Neural cell (in vitro differentiated cells): ENCODE measurements at regions not wholly inside any gene's neighbourhood (a gene's known extent, or its start where the extent isn't known, plus 50 kb on each side); places are given as distances from the start of the nearest gene placed in this dataset.

Experiments
- H2AFZ ChIP-seq: fragments of 200-600, 300-800 bp; sonication (generic), shearing (Covaris generic); 2 replicates; pipeline ENCODE4 v1.6.0; 2014; ENCODE audit warnings: low read depth, mild to moderate bottlenecking, antibody characterized with exemption, low read length, moderate library complexity
- H3F3A ChIP-seq: fragments of 200-600 bp; shearing (Covaris generic); 2 replicates; pipeline ENCODE4 v1.6.1; 2016; ENCODE audit warnings: mild to moderate bottlenecking, moderate library complexity, mixed read lengths, antibody characterized with exemption, low read length; ENCODE audit not compliant: insufficient read depth, poor library complexity, severe bottlenecking
- H3K27ac ChIP-seq: fragments of 200-600, 300-800 bp; sonication (generic), shearing (Covaris generic); 2 replicates; pipeline ENCODE4 v1.5.1; 2014; ENCODE audit warnings: mild to moderate bottlenecking, low read length, moderate library complexity
- H3K27me3 ChIP-seq: fragments of 300-800, 200-600 bp; sonication (generic), shearing (Covaris generic); 2 replicates; pipeline ENCODE4 v1.6.0; 2014; ENCODE audit warnings: mild to moderate bottlenecking, low read depth, low read length, moderate library complexity; ENCODE audit not compliant: insufficient read depth
- H3K36me3 ChIP-seq: fragments of 300-800, 200-600 bp; sonication (generic), shearing (Covaris generic); 2 replicates; pipeline ENCODE4 v1.5.1; 2014; ENCODE audit warnings: mild to moderate bottlenecking, antibody characterized with exemption, low read length, moderate library complexity; ENCODE audit not compliant: insufficient read depth
- H3K4me2 ChIP-seq: fragments of 300-800, 200-600 bp; sonication (generic), shearing (Covaris generic); 2 replicates; pipeline ENCODE4 v1.6.0; 2014; ENCODE audit warnings: mild to moderate bottlenecking, low read length
- H3K4me3 ChIP-seq: fragments of 300-800, 200-600 bp; sonication (generic), shearing (Covaris generic); 2 replicates; pipeline ENCODE4 v1.5.1; 2014; ENCODE audit warnings: mild to moderate bottlenecking, low read length, moderate library complexity
- H3K79me2 ChIP-seq: fragments of 200-600 bp; shearing (Covaris generic); replicated peaks from 2 replicates; pipeline ENCODE4 v1.6.0; 2014; ENCODE audit warnings: mild to moderate bottlenecking, low read length, moderate library complexity; ENCODE audit not compliant: insufficient read depth
- H3K9ac ChIP-seq: fragments of 300-800, 200-600 bp; sonication (generic), shearing (Covaris generic); 2 replicates; pipeline ENCODE4 v1.6.1; 2016; ENCODE audit warnings: mild to moderate bottlenecking, low read length, mixed read lengths
- H3K9me2 ChIP-seq: fragments of 200-600 bp; shearing (Covaris generic); 2 replicates; pipeline ENCODE4 v1.6.1; 2016; ENCODE audit warnings: mild to moderate bottlenecking, low read length, mixed read lengths; ENCODE audit not compliant: insufficient read depth
- H3K9me3 ChIP-seq: fragments of 200-600, 300-800 bp; sonication (generic), shearing (Covaris generic); 2 replicates; pipeline ENCODE4 v1.6.1; 2016; ENCODE audit warnings: mild to moderate bottlenecking, mixed run types, low read length, moderate library complexity, mixed read lengths
- H4K20me1 ChIP-seq: fragments of 200-600 bp; shearing (Covaris generic); 2 replicates; pipeline ENCODE4 v1.6.1; 2016; ENCODE audit warnings: mild to moderate bottlenecking, mixed run types; ENCODE audit not compliant: insufficient read depth
- CTCF ChIP-seq: fragments of 450-650 bp; IDR thresholded peaks from 2 replicates; pipeline ENCODE4 v1.5.1; 2014; ENCODE audit warnings: antibody characterized with exemption, mild to moderate bottlenecking, moderate library complexity; ENCODE audit not compliant: poor library complexity, severe bottlenecking
- EP300 ChIP-seq: fragments of 450-650 bp; conservative IDR thresholded peaks from 2 replicates; pipeline ENCODE4 v1.6.1; 2014; ENCODE audit warnings: antibody characterized with exemption, mild to moderate bottlenecking, moderate library complexity; ENCODE audit not compliant: poor library complexity, severe bottlenecking
- EZH2 ChIP-seq: fragments of 200-600, 300-800 bp; shearing (Covaris generic), sonication (generic); IDR thresholded peaks from 2 replicates; pipeline ENCODE4 v1.6.1; 2014; ENCODE audit warnings: antibody characterized with exemption, low read length, borderline replicate concordance, mild to moderate bottlenecking; ENCODE audit not compliant: insufficient read depth, poor library complexity, severe bottlenecking
- MXI1 ChIP-seq: fragments of 450-650 bp; conservative IDR thresholded peaks from 2 replicates; pipeline ENCODE4 v1.6.1; 2014; ENCODE audit warnings: antibody characterized with exemption, mild to moderate bottlenecking; ENCODE audit not compliant: poor library complexity, severe bottlenecking
- POLR2AphosphoS5 ChIP-seq: IDR thresholded peaks from 2 replicates; pipeline ENCODE4 v1.6.1; 2012
- RAD21 ChIP-seq: fragments of 450-650 bp; conservative IDR thresholded peaks from 2 replicates; pipeline ENCODE4 v1.6.1; 2014; ENCODE audit warnings: antibody characterized with exemption, mild to moderate bottlenecking, moderate library complexity
- REST ChIP-seq: IDR thresholded peaks from 2 replicates; pipeline ENCODE4 v1.6.1; 2012; ENCODE audit warnings: borderline replicate concordance
- SMC3 ChIP-seq: fragments of 450-650 bp; conservative IDR thresholded peaks from 2 replicates; pipeline ENCODE4 v1.6.1; 2014; ENCODE audit warnings: antibody characterized with exemption, mild to moderate bottlenecking, moderate library complexity; ENCODE audit not compliant: poor library complexity
- TAF1 ChIP-seq: IDR thresholded peaks from 2 replicates; pipeline ENCODE4 v1.6.1; 2012; ENCODE audit warnings: low read depth

- H3K4me3 ChIP-seq: no peak overlapping the region
- H4K20me1 ChIP-seq: no peaks in the 10 kb centered on the region
- H3K9ac ChIP-seq: no peak overlapping the region
- no peaks in the 10 kb centered on the region for H3F3A ChIP-seq
- no peaks in the 10 kb centered on the region for H3K9me3 ChIP-seq
- H3K27me3 ChIP-seq: no peaks in the 10 kb centered on the region
- H3K27ac ChIP-seq: no peak overlapping the region
- H3K9me2 ChIP-seq: no peaks in the 10 kb centered on the region
- H2AFZ ChIP-seq: no peak overlapping the region
- H3K36me3 ChIP-seq: no peaks in the 10 kb centered on the region
- TF ChIP-seq REST (no peak), CTCF (no peak), EP300 (no peak), SMC3 (no peak), EZH2 (no peak), TAF1 (no peak), MXI1 (no peak), POLR2AphosphoS5 (no peak), RAD21 (no peak)
- H3K4me2 ChIP-seq: no peak overlapping the region
- no peaks in the 10 kb centered on the region for H3K79me2 ChIP-seq
Measured at GRCh38 chr10:10310498-10310897, 707.2 kb upstream of the CELF2 start.

GRCh38 chr10:10311966-10312365 lies 705.7 kb upstream of the CELF2 start:
- H3K4me2 ChIP-seq: no peak overlapping the region
- H3K9ac ChIP-seq: no peak overlapping the region
- H3K4me3 ChIP-seq: no peak overlapping the region
- no peak overlapping the region for H2AFZ ChIP-seq
- no peaks in the 10 kb centered on the region for H3F3A ChIP-seq
- H3K9me2 ChIP-seq: no peaks in the 10 kb centered on the region
- no peaks in the 10 kb centered on the region for H3K36me3 ChIP-seq
- no peaks in the 10 kb centered on the region for H3K9me3 ChIP-seq
- no peaks in the 10 kb centered on the region for H3K27me3 ChIP-seq
- H3K79me2 ChIP-seq: no peaks in the 10 kb centered on the region
- H3K27ac ChIP-seq: no peak overlapping the region
- no peaks in the 10 kb centered on the region for H4K20me1 ChIP-seq
- TF ChIP-seq RAD21: no peak
- no peak for TF ChIP-seq CTCF
- TF ChIP-seq EP300: no peak
- no peak for TF ChIP-seq REST
- TF ChIP-seq POLR2AphosphoS5: no peak
- no peak for TF ChIP-seq EZH2
- TF ChIP-seq MXI1: no peak
- TF ChIP-seq SMC3: no peak
- no peak for TF ChIP-seq TAF1
